SJCRH30 (cell line): ENCODE measurements at regions not wholly inside any gene's neighbourhood (a gene's known extent, or its start where the extent isn't known, plus 50 kb on each side); places are given as distances from the start of the nearest gene placed in this dataset.

ENCODE experiments used
- DNase-seq, 2 experiments: peaks; one replicate each; pipeline ENCODE4 v3.0.0-alpha.2; 2015 to 2020
- H3K27ac ChIP-seq: fragments of 250-450 bp; sonication (Bioruptor Pico); 2 replicates; pipeline ENCODE4 v1.5.1; 2020; ENCODE audit warnings: mild to moderate bottlenecking, moderate library complexity
- H3K27me3 ChIP-seq: fragments of 250-450 bp; sonication (Bioruptor Pico); 2 replicates; pipeline ENCODE4 v1.5.1; 2020; ENCODE audit warnings: mild to moderate bottlenecking, moderate library complexity
- H3K36me3 ChIP-seq: fragments of 250-450 bp; sonication (Bioruptor Pico); 2 replicates; pipeline ENCODE4 v1.5.1; 2020; ENCODE audit warnings: mild to moderate bottlenecking, moderate library complexity
- H3K4me1 ChIP-seq: fragments of 250-450 bp; sonication (Bioruptor Pico); 2 replicates; pipeline ENCODE4 v1.5.1; 2020; ENCODE audit warnings: mild to moderate bottlenecking, moderate library complexity
- H3K4me3 ChIP-seq: fragments of 250-450 bp; sonication (Bioruptor Pico); 2 replicates; pipeline ENCODE4 v1.5.1; 2020; ENCODE audit warnings: mild to moderate bottlenecking, moderate library complexity
- H3K9me3 ChIP-seq: fragments of 250-450 bp; sonication (Bioruptor Pico); replicated peaks from 2 replicates; pipeline ENCODE4 v1.5.1; 2020; ENCODE audit warnings: mild to moderate bottlenecking, moderate library complexity

DNA sequence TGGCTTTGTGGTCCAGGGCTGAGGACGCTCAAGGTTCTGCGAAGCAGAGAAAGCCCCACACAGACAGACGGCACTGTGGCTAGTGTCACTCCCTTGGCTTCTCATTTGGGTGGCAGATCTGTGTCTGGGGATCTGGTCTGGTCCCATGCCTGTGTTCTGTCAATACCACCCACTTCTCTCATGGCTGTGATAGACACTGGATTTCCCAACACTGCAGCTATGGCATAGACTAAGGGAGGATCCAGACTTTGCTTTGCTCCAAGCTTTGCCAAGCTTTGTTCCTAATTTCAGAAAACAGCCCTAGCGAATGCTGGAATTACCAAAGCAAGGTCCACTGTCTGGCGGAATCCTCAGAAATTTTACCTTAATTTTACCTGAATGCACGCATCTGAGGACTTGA, 62.1 kb downstream of the GADD45G start:
- Histone ChIP-seq H3K27me3 (no peaks in the 10 kb centered on the region), H3K27ac (no peak overlapping the region), H3K4me3 (no peak overlapping the region), H3K9me3 (no peaks in the 10 kb centered on the region), H3K4me1 (peaks cover 9% of the 10 kb centered on the region), H3K36me3 (no peaks in the 10 kb centered on the region)
- DNase-seq = no peak

DNA sequence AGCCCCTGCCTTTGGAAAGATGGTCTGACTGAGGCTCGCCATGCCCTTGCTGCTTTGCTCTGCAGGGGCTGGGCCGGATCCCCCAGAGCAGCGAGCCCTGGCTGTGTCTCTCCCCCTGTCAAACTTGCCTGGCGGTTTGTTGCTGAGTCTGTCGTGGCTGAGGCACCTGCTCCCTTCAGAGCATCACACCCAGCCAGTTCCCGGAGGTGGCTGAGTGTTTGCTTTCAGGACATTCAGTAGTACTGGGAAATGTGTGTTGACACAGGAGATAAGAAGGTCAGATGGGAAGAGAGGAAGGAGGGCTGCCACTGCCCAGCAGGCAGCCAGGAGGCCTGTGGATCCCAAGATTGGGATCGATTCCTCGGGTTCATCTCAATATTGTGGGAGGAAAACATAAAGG, 62.9 kb downstream of the GADD45G start:
- Histone ChIP-seq H3K4me1 (peaks cover 9% of the 10 kb centered on the region), H3K9me3 (no peaks in the 10 kb centered on the region), H3K27ac (no peak overlapping the region)

DNA sequence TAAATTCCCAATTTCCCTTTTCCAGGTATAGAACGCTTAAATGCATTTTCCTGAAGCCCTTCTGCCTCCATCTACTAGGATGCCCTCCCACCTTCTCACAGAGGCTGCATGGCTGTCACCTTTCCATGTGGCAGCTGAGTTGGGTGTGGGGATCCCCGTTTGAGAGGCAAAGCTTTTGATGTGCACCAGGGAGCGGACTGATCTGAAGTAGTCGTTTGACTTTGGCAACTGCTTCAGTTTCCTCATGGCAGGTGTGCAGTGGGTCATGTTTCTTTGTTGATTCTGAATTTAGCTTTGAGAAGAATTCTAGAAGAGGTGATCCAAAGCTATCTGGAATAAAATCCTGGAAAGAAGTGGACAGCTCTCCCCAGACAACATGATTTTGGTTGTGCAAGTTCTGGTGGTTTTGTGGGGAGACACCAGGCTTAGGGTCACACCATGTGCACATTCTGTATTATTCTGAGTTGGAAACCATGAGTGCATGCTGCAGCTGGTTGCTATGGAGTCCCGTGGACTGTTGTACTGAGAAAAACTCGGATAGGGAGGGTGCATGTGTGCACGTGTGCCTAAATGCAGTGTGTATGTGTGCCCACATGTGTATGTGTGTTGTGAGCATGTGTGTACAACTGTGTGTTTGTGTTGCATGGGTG, 63.5 kb downstream of the GADD45G start:
- Histone ChIP-seq H3K9me3 (no peaks in the 10 kb centered on the region), H3K36me3 (no peaks in the 10 kb centered on the region), H3K27ac (no peak overlapping the region), H3K27me3 (no peaks in the 10 kb centered on the region), H3K4me1 (0 out of 2 replicates have a peak, but pooled peaks cover 3% of the 10 kb centered on the region), H3K4me3 (no peak overlapping the region)
- peak in 1 of 2 experiments; percentile 25 for DNase-seq

More for the DNA sequence above, 62.9 kb downstream of the GADD45G start:
- H3K27me3 ChIP-seq = no peaks in the 10 kb centered on the region
- H3K4me3 ChIP-seq = no peak overlapping the region
- no peak for DNase-seq
- no peaks in the 10 kb centered on the region for H3K36me3 ChIP-seq

DNA sequence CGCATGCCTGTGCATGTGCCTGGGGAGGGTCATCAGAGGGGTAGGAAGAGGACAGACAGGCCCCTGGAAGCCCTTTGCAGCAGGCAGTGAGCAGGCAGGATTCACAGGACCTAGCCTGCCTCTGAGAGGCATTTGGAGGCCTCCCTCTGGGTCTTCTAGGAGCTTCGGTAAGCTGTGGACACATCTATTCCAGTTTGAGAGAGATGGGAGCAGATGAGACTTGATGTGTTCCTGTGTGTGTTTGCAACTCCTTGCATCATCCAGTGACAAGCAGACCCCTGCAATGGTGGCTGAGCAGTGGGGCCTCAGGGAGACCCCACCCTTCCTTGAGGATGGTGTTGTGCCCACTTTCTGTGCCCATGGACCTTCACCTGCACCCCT, 64.0 kb downstream of the GADD45G start:
- no peak for DNase-seq
- H3K27me3 ChIP-seq = no peaks in the 10 kb centered on the region
- H3K4me1 ChIP-seq = 0 out of 2 replicates have a peak, but pooled peaks cover 3% of the 10 kb centered on the region
- no peaks in the 10 kb centered on the region for H3K36me3 ChIP-seq
- no peak overlapping the region for H3K4me3 ChIP-seq
- H3K27ac ChIP-seq = no peak overlapping the region
- no peaks in the 10 kb centered on the region for H3K9me3 ChIP-seq

DNA sequence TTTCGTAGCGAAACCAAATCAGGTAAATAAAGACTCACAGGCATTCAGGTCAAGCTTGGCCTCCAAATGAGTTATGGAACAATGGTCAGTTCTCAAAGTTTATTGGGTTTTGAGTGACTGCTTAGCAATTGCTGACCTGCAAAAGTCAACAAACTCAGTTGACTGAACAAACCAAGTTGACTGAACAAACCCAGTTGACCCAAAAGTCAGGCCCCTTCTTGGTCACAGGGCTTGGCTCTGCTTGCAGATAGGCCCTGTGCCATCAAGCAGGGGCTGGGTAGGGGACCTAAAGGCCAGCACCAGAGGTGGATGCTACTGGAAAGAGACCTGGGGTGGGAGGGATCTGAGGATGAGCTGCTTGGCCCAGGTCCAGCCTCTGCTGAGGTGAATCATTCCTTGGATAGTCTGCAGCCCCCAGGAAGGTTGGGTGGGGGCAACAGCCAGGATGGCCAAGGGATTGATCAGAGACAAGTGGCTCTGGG, 64.6 kb downstream of the GADD45G start:
- Histone ChIP-seq H3K4me3 (no peak overlapping the region), H3K9me3 (no peaks in the 10 kb centered on the region), H3K27ac (no peak overlapping the region), H3K27me3 (no peaks in the 10 kb centered on the region), H3K36me3 (no peaks in the 10 kb centered on the region), H3K4me1 (0 out of 2 replicates have a peak, but pooled peaks cover 3% of the 10 kb centered on the region)
- DNase-seq = no peak

DNA sequence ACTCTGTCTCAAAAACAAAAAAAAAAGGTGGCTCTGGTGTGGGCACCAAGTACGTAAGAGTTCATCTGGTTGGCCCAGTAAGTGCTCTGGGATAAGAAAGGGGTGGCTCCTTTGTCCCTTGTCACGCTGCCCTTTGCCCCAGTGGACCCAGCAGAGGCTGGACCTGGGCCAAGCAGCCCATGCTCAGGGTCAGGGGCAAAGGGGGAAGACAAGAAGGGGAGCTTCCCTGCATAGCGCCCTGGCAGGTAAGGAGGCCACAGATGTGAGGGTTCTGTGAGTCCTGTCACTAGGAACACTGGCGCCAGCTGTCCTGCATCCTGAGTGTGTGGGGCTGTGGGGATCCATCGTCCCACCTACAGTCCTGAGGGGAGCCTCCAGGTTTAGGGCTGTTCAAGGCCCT, 65.3 kb downstream of the GADD45G start:
- Histone ChIP-seq H3K36me3 (no peaks in the 10 kb centered on the region), H3K4me3 (no peak overlapping the region), H3K27ac (no peak overlapping the region), H3K4me1 (peaks cover 9% of the 10 kb centered on the region), H3K9me3 (no peaks in the 10 kb centered on the region), H3K27me3 (no peaks in the 10 kb centered on the region)
- no peak for DNase-seq

DNA sequence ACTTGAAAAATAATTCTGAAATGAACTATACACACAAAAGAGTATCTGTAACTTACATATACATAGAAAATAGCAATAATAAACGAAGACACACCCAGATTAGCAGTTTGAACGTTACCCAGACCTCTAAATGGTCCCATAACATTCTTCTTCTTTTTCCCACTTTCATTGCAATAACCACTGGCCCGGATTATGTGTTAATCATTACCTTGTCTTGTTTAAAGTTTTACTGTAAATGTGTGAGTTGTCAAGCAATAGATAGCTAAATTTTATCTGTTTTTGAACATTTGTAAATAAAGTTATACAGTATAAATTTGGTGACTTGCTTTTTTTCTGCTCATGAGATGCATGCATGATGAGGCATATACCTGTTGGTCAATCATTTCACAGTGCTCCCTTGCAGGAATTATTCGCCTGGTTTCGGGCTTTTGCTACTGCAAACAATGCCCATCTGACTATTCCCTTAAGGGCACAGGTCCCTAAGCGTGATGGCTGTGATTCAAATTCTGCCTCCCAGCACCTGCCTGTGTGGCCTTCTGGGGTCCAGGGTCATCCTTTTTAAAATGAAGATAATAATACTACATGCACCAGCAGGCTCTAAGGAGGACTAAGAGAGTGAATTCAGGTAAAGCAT, 66.1 kb downstream of the GADD45G start:
- no peaks in the 10 kb centered on the region for H3K9me3 ChIP-seq
- no peaks in the 10 kb centered on the region for H3K36me3 ChIP-seq

DNA sequence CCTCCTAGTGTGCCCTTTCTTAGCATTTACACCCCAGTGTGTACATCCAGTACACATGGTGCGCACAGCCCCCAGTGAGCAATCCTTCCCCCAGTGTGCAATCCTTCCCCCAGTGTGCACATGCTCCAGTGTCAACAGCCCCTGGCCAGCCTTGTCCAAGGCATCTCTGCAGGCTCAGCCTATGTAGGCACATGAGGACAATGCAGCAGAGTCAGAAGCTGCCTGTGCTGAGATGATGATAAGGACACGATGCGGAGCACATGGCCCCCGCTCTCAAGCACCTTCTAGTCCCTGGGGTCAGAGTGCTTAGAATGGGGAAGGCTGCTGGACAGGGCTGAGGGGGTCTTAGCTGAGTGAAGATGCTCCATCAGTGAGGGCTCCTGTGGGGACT, 69.8 kb downstream of the GADD45G start:
- no peak for DNase-seq
- Histone ChIP-seq H3K4me3 (no peak overlapping the region), H3K27ac (peak overlapping the region; percentile 99; the same call in 1 of the 2 replicates), H3K36me3 (no peaks in the 10 kb centered on the region), H3K4me1 (peaks cover 46% of the 10 kb centered on the region), H3K27me3 (no peaks in the 10 kb centered on the region), H3K9me3 (no peaks in the 10 kb centered on the region)

More for the DNA sequence above, 66.1 kb downstream of the GADD45G start:
- no peaks in the 10 kb centered on the region for H3K27me3 ChIP-seq
- H3K4me1 ChIP-seq = peaks cover 17% of the 10 kb centered on the region
- H3K4me3 ChIP-seq = no peak overlapping the region
- H3K27ac ChIP-seq = no peak overlapping the region
- no peak for DNase-seq

DNA sequence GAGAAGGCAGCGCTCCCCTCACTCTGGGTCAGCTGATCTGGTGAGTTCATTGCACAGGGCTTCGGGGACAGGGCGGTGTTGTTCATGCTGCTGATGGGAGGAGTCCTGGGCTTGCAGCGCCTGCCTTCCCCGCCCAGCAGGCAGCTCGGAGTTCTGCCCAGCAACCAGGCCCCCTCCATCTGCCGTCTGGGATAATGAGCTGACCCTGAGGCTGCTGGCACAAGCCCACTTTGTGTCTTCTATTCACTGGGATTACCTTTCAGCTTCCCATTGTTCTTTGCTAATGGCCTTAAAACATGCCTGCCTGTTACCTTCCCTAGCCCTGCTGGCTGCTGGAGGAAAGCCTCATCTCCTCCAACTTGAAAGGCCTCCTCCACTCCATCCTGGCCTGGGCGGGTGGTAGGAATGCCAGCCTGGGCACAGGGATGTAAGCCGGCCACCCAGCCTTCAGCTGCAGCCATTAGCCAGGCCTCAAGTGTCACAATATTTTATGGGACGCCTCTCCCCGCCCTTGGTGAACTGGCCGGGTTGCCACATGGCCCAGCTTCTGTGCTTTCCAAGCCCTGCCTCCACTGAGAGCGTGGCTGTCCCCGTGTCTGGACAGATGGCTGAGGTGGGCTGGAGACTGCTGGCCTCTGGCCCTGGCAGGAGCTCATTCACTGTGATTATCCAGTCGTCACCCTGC, 70.4 kb downstream of the GADD45G start:
- Histone ChIP-seq H3K4me1 (peaks cover 52% of the 10 kb centered on the region), H3K27ac (peak overlapping the region; percentile 99), H3K9me3 (no peaks in the 10 kb centered on the region), H3K36me3 (no peaks in the 10 kb centered on the region), H3K27me3 (no peaks in the 10 kb centered on the region), H3K4me3 (no peak overlapping the region)
- DNase-seq = peak; percentile 89 to 92

DNA sequence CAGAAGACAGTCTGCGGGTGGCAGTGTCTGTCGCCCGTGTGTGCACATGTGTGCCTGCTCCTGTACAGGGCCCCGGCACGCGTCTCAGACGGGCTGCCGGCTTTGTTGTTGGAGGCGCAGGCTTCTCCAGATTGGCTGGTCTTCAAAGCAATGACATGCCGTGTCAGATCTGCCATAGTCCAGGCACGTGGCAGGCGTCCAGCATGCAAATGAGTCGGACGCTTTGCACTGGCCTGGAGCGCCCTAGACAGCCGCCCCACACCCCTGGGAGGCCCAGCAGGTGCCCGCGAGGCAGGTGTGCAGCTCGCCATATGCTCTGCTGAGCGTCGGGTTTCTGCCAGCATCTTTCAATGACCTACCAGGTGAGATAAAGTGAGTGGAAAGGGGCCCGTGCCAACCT, 71.5 kb downstream of the GADD45G start:
- DNase-seq = peak in 1 of 2 experiments; percentile 27
- Histone ChIP-seq H3K4me1 (peaks cover 54% of the 10 kb centered on the region), H3K27me3 (no peaks in the 10 kb centered on the region), H3K27ac (peak overlapping the region; percentile 99), H3K4me3 (no peak overlapping the region), H3K9me3 (no peaks in the 10 kb centered on the region), H3K36me3 (no peaks in the 10 kb centered on the region)

DNA sequence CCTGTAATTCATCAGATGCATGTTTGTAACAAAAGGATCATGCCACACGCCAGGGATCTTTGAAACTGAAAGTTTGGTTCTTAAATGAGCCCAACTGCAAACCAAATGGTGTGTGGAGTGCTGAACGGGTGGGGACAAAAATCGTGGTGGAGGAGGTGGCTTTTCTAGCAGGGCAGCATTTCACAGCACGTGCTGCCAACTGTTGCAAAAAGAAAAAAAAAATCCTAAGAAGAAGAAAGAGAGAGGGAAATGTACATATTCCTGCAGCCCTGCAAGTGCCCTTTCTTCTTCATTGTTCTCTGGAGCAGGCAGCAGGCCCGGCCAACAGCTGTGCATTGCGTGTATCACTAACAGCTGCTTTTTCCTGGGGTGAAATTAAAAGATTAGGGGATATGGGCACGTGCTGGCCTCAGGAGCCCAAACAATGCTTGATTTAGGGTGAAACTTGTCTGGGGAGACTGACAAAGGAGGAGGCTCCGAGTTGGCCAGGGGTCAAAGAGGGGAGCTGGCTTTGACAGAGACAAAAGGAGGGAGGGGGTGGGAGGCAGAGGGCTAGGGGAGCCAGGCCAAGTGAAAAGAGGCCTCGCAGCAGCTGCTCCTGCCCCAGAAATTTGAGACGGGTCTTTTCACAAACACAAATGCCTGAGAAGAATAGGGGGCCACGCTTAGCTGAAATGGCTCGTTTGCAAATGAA, 73.0 kb downstream of the GADD45G start:
- Histone ChIP-seq H3K4me3 (peak overlapping the region; percentile 5; the same call in 1 of the 2 replicates), H3K36me3 (no peaks in the 10 kb centered on the region), H3K4me1 (peaks cover 54% of the 10 kb centered on the region), H3K27ac (peak overlapping the region; percentile 99), H3K9me3 (no peaks in the 10 kb centered on the region), H3K27me3 (no peaks in the 10 kb centered on the region)
- peak; percentile 99 for DNase-seq

DNA sequence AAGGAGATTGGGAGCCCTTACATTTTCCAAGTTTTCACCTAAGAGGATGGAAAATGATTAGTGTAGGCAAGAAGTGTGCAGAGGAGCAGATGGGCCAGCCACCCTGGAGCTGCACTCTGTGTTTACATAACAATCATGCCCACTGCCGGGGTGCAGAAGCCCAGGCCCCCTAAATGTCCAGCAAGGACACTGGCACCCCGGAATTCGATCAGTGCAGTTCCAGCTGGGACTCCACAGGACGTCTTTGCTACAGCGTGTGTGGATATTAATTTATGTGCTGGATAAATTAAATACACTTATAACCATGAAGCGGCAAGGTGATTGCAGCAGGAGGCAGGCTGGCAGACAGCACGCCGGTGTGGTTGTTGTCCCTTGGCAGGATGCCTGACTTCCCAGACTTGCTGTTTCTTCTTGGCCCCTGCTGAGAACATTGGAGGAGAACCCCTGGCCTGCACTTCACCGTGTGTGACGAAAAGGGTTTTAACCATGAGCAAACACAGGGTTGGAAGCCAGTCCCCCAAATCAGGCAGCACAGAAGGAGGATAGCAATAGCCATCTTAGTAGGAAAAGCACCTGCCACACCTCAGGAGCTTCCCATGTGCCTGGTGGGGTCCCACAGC, 73.7 kb downstream of the GADD45G start:
- Histone ChIP-seq H3K36me3 (no peaks in the 10 kb centered on the region), H3K9me3 (no peaks in the 10 kb centered on the region), H3K27me3 (no peaks in the 10 kb centered on the region), H3K4me1 (peaks cover 54% of the 10 kb centered on the region), H3K27ac (peak overlapping the region; percentile 99), H3K4me3 (peak overlapping the region; percentile 10)
- peak; percentile 80 to 87 for DNase-seq

DNA sequence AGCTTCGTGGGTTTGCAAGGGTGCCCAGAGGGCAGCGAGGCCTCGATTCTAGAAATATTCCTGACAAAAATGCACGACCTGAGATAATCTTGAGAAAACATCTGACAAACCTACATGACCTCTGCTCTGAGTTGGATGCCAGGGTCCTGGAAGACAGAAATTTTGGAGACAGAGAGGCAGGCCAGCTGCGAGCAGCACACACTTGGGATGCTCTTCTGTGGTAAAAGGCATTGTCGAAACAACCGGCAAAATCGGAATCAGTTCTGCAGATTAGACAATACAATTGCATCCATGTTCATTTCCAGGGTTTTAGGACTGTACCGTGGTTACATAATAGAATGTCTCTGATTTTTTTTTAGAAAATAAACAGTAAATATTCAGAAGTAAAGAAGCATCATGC, 74.2 kb downstream of the GADD45G start:
- Histone ChIP-seq H3K9me3 (no peaks in the 10 kb centered on the region), H3K27ac (peak overlapping the region; percentile 99), H3K36me3 (no peaks in the 10 kb centered on the region), H3K4me1 (peaks cover 54% of the 10 kb centered on the region), H3K4me3 (no peak overlapping the region; the same call in 1 of the 2 replicates), H3K27me3 (no peaks in the 10 kb centered on the region)
- DNase-seq = peak; percentile 55 to 73

DNA sequence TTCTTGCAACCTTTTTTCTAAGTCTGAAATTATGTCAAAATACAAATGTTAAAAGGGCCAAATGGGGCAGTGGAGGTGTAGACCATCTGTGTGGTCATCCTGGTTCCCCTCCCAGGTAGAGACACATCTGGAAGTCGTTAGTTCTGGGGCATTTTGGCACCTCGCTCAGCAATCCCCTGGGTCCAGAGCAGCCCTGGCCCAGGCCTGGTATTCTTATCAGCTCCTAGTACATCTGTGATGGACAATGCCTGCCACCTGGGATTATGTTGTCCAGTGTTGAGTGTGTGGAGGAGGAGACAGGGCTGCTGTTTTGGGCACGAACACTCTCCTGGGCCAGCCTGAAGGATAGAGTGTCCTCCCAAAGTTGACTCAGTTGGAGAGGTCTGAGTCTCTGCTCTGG, 74.8 kb downstream of the GADD45G start:
- Histone ChIP-seq H3K4me3 (no peak overlapping the region), H3K9me3 (no peaks in the 10 kb centered on the region), H3K27me3 (no peaks in the 10 kb centered on the region), H3K27ac (peak overlapping the region; percentile 99), H3K4me1 (peaks cover 53% of the 10 kb centered on the region), H3K36me3 (no peaks in the 10 kb centered on the region)
- DNase-seq = peak in 1 of 2 experiments; percentile 30
